HG02763 (cell line): ENCODE measurements at regions not wholly inside any gene's neighbourhood (a gene's known extent, or its start where the extent isn't known, plus 50 kb on each side); places are given as distances from the start of the nearest gene placed in this dataset.

ENCODE experiments used
- ATAC-seq: cut with Tn5 transposase; IDR thresholded peaks from one replicate; pipeline ENCODE4 v1.9.1; 2021; ENCODE audit warnings: mild to moderate bottlenecking, moderate library complexity; ENCODE audit not compliant: unreplicated experiment

- no peak for ATAC-seq
These were observed 199.7 kb upstream of the MAMLD1 start for GRCh38 chrX:150163221-150163930.

GRCh38 chrX:150163956-150164726 is 199.0 kb upstream of the MAMLD1 start:
- ATAC-seq, result no peak

- ATAC-seq, result no peak
These were observed 198.0 kb upstream of the MAMLD1 start for GRCh38 chrX:150164971-150165600.

GRCh38 chrX:150165776-150166610 is 197.1 kb upstream of the MAMLD1 start:
- no peak for ATAC-seq

GRCh38 chrX:150167482-150168324 is 195.4 kb upstream of the MAMLD1 start:
- ATAC-seq, result no peak

GRCh38 chrX:150182161-150182560 is 181.0 kb upstream of the MAMLD1 start:
- ATAC-seq, result no peak

- ATAC-seq, result no peak
These were observed 178.6 kb upstream of the MAMLD1 start for GRCh38 chrX:150184491-150184890.

- no peak for ATAC-seq
These were observed 177.4 kb upstream of the MAMLD1 start for GRCh38 chrX:150185766-150186165.

GRCh38 chrX:150192816-150193215 is 170.3 kb upstream of the MAMLD1 start:
- no peak for ATAC-seq

GRCh38 chrX:150196285-150196684 is 166.8 kb upstream of the MAMLD1 start:
- ATAC-seq, result no peak

GRCh38 chrX:150197388-150197787 is 165.7 kb upstream of the MAMLD1 start:
- no peak for ATAC-seq

- ATAC-seq, result no peak
These were observed 164.3 kb upstream of the MAMLD1 start for GRCh38 chrX:150198776-150199175.

- no peak for ATAC-seq
These were observed 163.9 kb upstream of the MAMLD1 start for GRCh38 chrX:150199181-150199580.

- ATAC-seq, result no peak
These were observed 163.3 kb upstream of the MAMLD1 start for GRCh38 chrX:150199803-150200202.

GRCh38 chrX:150200361-150200760 is 162.8 kb upstream of the MAMLD1 start:
- no peak for ATAC-seq

GRCh38 chrX:150200820-150201287 is 162.3 kb upstream of the MAMLD1 start:
- peak; percentile 99 for ATAC-seq

GRCh38 chrX:150201391-150201790 is 161.7 kb upstream of the MAMLD1 start:
- no peak for ATAC-seq

- ATAC-seq, result no peak
These were observed 161.3 kb upstream of the MAMLD1 start for GRCh38 chrX:150201841-150202240.

GRCh38 chrX:150202641-150203247 is 160.4 kb upstream of the MAMLD1 start:
- no peak for ATAC-seq

GRCh38 chrX:150203248-150203645 is 159.9 kb upstream of the MAMLD1 start:
- no peak for ATAC-seq
